ENCODE measurements at regions not wholly inside any gene's neighbourhood (a gene's known extent, or its start where the extent isn't known, plus 50 kb on each side); places are given as distances from the start of the nearest gene placed in this dataset.

DNA sequence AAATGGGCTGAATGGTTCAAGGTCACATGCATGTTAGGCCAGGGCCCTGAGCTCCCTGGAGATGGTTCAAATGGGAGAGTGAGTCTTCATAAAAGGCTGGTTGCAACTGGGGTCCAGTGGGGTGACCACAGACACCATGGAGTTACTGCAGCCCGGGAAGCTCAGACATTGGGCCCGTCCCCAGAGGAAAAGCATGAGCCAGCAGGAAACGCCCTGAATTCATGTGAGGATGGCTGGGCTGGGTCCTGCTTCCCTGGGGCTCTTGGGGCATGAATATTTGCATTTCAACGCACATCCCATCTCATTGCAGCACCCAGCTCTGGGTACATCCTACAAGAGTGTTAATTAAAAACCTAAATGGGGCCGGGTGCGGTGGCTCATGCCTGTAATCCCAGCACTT lies 549.0 kb downstream of the TCERG1L start:
- TF ChIP-seq, protein P1, sequence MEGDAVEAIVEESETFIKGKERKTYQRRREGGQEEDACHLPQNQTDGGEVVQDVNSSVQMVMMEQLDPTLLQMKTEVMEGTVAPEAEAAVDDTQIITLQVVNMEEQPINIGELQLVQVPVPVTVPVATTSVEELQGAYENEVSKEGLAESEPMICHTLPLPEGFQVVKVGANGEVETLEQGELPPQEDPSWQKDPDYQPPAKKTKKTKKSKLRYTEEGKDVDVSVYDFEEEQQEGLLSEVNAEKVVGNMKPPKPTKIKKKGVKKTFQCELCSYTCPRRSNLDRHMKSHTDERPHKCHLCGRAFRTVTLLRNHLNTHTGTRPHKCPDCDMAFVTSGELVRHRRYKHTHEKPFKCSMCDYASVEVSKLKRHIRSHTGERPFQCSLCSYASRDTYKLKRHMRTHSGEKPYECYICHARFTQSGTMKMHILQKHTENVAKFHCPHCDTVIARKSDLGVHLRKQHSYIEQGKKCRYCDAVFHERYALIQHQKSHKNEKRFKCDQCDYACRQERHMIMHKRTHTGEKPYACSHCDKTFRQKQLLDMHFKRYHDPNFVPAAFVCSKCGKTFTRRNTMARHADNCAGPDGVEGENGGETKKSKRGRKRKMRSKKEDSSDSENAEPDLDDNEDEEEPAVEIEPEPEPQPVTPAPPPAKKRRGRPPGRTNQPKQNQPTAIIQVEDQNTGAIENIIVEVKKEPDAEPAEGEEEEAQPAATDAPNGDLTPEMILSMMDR (IDR thresholded peaks at IDR 0.05; ENCODE audit: low read depth, low read length) = no peak
- TF ChIP-seq EZH2phosphoT487 (IDR thresholded peaks at IDR 0.05; ENCODE audit: low read depth) = no peak

Data from OCI-LY3 (cell line).